ENCODE measurements at regions not wholly inside any gene's neighbourhood (a gene's known extent, or its start where the extent isn't known, plus 50 kb on each side); places are given as distances from the start of the nearest gene placed in this dataset.

DNA sequence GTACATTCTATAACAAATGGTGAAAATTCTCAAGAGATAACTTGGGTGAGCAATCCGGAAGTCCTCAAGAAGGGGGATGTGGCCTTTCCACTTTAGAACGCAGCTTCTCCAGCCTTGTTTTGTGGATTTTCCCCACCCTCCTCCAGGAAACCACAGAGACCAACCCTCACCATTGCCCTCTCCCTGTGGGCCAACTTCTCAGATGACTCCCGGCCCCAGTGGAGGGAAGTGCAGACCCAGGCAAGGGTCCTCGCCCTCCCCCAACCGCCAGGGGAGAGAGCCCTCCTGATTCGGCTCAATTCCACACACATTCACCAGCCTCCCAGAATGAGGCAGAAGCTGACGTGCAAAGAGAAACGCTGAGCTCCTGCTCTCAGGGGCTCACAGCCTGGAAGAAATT is 277.2 kb downstream of the EIPR1 start:
- no peak for DNase-seq

DNA sequence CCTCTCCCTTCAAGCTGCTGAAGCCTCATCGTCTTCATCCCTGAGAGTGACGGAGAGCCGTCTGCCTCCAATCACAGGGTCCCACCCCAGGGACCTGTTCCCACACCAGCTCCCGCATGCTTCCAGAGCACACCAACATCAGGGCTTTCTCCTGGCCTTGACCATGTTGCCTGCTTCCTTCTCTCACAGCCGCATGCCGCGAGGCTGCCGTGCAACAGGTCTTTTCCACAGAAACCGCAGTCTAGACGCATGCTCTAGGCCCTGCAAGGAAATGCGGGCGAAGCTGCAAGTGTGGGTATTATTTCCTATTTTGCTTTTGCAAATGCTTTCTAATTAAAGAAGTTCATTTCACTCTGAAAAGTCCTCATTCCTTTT is 277.8 kb downstream of the EIPR1 start:
- DNase-seq: no peak

DNA sequence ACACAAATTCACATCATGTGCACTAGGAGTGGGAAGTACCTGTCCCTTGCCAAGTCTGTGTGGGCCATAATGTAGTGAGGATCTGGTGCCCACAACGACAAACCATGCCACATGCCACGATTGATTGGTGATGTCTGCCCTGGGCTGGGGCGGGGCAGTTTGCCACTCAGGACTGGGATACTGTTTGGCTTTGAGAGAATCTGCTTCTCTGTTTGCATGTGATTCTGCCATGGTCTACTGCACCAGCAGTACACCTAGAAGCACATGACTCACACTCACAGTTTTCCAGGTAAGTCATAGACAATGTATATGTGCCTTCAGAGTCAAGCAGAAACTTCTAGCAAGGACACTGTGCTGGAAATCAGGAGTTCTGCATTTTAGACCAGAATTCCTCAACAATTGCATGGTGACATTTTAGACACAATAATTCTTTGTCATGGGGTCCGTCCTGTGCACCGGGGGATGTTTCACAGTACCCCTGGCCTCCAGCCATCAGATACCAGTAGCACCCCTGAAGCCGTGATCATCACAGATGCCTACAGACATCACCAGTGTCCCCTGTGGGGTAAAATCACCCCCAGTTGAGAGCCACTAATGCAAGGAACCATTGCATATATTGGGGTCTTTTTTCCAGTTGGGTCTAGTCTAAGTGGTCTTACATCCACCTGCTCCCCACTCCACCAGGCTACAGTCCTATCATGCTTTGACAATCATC is 278.3 kb downstream of the EIPR1 start:
- no peak for DNase-seq

DNA sequence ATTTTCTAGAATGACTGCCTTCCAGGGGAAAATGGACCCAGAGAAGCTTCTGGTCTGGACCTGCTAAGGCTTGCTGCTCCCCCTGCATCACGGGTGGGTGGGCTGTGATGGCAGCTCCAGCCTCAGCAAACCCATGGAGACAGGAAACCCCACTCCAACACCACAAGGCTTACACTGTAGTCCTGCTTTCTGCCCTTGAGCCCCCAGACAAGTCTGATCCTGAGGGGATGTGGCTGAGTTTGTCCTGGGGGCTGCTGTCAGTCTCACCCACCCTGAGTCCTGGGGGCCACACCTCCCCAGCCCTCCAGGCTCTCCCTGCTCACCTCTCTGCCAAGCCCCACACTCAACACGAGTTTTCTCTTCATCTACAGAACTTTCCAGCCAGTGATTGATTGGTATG is 279.4 kb downstream of the EIPR1 start:
- DNase-seq: no peak

DNA sequence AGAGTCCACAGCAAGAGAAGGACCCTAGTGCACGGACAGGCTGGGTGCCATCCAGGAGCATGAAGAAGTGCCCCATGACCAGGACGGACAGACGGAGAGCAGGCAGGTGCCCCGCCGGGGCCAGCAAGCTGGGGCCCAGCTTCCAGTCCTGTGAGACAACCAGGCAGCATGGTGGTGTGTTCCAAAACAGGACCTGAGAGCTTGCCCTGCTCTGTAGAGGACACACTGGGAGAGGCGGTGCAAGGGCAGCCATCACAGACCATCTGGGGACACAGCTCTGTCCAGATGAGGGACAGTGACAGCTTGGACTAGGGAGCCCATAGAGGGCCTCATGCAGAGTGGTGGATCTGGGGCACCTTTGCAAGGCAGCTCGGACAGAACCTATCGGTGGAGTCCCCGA is 279.8 kb downstream of the EIPR1 start:
- DNase-seq: no peak

DNA sequence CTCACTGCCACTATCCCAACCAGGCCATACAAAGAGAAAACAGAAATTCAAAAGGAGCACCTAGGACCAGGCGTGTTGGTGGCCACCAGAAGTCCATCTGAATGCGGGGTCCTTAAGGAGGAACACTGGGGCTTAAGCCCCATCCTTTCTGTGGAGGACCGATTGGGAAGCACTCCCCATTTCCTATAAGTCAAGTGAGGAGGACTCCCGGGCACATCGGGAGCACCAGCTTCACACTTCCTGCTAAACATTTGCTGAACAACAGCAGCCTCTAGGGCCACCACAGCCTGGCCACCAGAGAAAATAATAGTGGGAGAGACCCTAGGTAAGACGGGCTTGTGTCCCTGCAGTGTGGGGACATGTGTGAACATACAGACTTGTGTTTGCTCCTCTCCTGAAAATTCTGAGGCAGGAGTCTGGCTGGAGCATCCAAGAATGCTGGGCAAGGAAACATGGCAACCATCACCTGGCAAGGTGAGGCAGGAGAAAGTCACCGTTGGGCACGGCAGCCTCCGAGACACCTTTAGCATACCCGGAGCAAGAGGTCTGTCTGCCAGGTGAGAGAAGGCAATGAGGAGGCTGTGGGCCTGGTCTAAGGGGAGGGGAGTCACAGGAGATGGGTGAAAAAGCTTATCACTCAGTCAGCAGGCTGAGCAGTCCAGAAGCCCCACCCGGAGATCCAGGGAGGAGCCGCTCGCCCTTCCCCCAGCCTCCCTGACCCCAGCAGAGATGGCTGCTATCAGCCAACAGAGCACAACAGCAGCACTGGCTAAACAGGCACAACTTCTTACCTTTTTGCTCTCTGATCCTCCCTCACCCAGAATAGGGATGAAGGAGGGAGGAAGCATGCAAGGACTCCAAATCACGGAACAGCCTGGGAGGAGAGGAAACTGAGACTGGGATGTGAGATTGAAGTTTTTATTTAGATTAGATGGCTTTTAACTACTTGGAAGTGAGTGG is 282.3 kb downstream of the EIPR1 start:
- DNase-seq: no peak

DNA sequence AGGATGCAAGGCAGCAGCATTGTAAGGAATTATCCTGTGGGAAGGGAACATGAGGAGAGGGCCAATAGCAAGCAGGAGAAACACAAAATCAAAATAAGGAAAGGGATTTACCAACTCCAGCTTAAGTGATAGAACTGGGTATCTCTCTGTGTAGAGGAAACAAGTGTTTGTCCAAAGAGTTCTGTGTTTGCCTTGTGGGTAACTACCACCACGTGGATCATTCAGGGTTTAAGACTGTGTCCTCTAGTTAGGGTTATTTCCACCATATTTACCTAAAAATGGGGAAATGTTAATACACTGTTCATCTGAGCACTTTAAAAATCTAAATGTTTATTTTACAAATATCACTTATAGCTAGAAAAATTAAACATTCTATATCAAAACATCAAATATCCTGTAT is 283.3 kb downstream of the EIPR1 start:
- no peak for DNase-seq

DNA sequence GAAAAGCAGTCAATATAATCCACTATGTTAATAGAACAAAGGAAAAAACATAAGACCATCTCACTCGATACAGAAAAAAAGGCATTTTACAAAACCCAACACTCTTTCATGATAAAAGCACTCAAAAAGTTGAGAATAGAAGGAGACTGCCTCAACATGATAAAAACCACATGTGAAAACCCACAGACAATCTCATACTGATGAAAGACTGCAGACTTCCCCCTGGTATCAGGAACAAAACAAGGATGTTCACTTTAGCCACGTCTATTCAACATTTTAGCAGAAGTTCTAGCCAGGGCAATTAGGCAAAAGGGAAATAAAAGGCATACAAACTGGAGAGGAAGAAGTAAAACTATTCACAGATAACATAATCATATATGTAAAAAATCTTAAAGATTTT is 285.9 kb downstream of the EIPR1 start:
- no peak for DNase-seq

DNA sequence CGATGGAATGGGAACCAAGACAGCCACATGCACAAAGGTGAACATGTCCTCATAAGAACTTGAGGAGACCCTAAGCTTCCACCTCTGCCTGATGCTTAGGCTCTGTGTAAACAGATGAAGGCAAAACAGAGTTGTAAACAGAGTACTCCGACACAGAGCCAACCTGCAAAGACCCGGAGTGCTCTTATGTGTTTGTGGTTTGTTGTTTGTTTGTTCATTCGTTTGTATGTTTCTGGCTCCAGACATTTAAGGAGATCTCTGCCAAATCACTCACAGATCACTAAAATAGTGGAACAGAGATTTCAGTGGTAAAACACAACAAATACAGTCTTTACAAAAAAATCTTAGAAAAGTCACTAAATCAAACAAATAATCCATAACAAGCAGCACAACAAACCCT is 294.9 kb downstream of the EIPR1 start:
- no peak for DNase-seq

DNA sequence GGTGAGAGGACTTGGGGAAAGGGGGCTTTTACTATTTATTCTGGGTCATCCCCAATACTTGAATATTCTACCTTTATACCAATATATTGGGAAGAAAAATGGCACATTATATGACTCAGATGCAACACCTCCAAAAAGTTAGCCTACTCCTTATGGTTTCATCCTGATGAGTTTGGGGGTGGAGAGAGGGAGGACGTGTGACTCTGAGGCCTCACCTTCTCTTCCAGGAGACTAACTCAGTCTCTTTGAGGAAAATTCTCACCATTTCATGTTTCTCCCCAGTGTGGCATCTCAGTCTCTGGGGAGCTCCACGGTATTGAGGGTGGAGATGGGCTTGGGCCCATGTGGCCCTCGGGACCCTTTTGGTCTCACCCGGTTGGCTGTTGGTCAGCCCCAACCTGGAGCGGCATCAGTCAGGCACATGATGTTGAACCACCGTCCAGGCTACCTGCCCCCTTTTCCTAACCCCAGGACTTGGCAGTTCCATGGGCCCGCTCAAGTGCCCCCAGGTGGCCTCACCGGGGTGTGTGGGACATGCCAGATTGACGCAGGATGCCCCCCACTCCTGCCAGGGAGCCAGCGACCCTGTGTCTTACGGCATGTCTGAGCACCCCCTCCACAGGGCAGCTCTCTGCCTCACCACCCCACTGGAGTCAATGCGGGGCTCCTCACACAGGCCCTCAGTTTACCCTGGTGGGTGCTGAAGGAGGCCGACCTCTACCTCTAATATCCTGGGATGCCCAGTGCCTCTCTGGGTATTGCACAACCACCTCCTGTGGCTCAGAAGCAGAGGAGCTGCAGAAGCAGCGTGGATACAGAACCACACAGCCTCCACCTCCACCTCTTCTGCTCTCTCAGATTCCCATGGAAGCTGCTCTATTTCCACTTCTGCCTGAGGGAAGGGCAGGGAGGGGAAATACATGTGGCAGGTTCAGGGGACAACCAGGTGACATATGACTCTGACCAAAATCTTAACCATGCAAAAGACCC is 297.4 kb downstream of the EIPR1 start:
- no peak for DNase-seq

DNA sequence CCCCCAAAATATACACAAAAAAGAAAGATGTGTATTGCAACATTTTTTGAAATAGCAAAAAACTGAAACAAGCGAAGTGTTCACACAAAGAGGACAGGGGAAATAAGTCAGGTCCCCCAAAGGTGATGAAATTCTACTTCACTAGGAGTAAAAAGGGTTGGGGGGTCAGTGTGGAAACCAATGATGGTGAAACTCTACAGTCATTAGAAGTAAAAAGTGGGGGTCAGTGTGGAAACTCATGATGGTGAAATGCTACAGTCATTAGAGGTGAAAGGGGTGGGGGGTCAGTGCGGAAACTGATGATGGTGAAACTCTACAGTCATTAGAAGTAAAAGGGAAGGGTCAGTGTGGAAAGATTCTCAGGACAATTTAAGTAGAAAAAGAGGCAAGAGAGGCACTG is 298.2 kb downstream of the EIPR1 start:
- no peak for DNase-seq

DNA sequence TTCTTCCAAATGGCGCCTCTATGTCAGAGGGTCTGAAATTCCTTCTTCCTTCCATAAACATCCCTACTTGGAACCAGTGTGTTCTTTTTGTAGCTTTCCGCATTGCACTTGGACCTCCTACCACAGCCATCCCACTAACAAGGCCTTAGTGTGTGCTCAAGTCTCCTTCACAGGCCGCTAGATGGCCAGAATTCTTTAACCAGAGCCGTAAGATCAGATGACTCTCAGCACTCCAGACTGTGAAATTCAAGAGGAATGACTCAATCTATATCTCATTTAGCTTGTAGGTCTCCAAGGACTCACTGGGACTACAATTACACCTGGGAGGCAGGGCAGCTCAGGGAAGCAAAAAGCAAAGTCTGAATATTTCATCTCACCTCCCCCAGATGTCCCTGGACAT is 298.9 kb downstream of the EIPR1 start:
- DNase-seq: no peak

DNA sequence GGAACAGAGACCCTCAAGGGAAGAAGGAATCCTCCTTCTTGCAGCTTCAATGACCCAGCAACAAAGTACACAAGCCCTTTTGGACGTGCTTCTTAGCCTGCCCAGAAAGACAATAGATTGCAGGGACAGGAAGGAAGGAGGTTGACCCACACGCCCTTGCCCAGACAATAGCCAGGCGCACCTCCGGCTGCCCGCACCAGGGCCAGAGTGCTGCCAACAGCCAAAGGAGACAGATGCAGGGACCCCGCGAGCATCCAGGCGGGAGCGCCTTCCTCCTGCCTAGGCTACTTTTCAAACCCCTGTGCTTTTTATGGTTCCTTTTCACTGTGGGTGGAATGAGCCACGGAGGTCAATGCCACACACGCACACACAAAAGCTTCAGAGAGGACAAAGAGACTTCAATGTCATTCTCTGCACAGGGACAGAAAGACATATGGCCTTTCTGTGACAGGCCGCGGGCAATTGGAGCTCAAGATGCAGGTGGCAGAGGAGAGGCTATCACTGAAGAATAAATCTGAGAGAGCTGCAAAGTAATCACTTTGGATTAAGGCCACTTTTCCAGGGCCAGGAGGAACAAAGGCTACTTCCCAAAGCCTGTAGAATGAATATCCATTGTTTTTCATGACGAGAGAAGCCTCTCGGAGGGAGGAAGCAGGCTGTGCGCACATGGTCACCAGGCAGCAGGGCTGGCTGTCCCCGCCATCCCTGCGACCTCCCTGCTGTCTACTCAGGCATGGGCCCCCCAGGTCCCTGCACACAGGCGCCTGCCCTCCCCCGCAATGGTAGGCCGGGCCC is 300.6 kb downstream of the EIPR1 start:
- DNase-seq: no peak

DNA sequence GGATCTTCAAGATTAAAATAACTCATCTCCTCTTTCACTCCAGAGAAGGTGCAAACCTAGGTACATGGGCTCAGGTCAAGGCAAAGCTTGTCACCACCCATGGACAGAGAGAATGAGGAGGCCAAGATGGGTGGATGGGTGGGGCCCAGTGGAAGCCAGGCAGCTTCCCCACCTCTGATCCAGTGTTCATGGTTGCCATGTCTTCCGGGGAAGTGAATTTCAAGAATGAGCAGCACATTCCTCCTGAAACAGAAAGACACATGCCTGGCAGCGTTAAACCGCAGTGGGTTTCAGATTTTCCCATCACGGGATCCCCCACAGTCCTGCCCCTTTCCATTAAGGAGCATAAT is 301.7 kb downstream of the EIPR1 start:
- no peak for DNase-seq

DNA sequence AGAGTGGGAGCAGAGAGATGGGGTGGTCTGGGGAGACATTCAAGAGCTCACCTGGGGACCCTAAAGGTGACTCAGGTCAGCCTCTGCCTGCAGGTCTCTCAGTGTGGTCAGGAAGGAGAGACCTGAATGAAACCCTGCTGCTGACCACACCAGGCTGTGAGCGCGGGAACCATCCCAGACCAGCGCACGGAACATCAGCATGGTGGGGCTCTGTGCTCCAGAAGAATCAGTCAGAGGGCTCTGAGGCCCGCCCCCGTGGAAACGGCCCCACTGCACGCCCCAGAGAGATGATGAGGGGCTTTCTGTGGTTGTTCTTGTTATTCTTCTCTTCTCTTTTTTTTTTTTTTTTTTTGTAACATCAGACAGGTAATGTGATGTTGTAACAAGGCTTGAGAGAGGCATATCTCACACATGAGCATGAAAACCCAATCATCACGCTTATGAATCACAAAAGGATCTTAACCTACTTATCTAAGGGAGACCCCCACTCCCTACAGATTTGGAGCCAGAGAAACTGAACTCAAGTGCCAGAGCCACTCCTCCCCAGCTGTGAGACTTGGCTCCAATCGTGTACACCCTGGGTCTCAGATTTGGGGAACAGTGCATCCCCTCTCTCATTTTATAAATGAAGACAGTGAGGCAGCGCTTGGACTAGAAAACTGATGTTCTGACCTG is 302.2 kb downstream of the EIPR1 start:
- no peak for DNase-seq

DNA sequence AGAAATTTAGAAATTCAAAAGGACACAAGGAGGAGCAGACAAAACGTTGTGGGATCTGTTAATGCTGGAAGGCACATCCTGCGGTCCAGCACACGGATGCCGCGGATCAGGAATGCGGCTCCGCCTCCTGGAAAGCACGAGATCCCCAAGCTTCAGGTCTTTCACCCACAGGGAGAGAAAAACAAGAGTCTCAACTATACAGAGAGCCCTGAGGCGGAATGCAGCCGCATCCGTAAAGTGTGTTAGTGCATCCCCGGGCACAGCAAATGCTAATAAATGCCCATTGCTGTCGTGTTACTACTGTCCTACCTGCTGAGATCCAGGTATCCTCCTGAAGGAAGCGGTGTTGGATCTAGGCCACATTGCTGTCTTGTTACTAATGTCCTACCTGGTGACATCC is 303.9 kb downstream of the EIPR1 start:
- DNase-seq: no peak

DNA sequence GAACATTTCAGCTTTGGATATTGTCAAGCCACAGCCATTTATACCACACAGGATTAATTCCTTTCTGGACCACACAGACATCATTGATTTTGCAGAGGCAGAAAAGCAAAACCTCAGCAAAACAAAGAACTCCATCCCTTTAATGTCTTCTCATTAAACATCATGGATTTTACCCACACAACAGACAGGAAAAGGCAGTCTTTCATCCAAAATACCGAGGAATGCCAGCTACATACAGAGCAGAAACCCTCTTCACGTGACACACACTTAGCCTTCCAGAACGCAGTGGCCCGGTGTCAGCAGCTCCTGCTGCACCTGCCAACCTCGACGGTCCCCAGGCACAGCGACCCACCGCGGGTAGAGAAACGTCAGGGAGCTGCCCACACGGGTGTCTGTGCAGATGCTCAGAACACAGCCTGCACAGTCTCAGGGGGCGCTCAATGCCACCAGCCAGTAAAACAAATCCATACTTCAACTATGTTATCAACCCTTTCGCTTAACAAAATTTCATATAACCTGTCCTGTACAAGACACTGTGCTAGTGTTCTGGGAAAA is 304.5 kb downstream of the EIPR1 start:
- DNase-seq: no peak

DNA sequence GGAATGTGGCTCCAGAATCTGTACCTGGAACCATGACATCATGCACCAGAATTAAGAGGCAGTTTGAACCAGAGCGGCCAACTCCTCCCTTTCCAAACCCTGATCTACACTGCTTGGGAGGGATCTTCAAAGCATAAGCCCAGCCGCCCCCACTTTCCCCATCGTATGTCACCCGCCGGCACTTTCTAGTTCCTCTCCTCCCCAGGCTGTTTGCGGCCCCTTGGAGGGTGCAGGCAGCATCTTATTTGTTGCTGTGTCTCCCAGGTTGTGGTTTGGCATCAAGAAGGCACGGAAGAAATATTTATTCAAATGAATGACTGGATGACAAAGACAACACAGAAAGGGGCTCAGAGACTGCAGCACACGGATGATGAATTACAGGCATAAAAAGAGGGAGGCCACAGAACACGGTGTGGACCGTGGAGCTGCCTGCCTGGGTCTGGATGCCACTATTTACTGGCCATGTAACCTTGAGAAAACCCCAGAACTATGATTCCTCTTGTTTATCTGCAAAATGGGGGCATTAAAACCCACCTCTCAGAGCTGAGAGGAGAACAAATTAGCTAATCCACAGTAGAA is 305.8 kb downstream of the EIPR1 start:
- no peak for DNase-seq

DNA sequence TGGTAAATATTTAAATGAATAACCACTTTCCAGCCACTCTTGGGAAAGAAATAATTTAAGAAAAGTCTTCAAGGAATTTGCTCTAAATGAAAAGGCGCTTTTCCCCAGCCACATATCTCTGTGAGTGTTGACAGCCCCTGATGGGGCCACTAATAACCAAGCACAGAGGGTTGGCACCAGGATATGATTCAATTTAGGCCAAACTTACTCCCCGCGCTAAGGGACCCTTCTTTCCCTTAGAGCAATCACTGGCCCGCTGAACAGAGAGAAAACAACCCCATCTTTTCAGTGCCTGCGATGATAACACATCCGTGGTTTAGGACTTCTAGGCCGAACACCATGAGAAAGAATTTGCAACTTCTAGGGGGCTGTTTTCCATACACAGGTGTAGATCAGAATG is 310.8 kb downstream of the EIPR1 start:
- no peak for DNase-seq

DNA sequence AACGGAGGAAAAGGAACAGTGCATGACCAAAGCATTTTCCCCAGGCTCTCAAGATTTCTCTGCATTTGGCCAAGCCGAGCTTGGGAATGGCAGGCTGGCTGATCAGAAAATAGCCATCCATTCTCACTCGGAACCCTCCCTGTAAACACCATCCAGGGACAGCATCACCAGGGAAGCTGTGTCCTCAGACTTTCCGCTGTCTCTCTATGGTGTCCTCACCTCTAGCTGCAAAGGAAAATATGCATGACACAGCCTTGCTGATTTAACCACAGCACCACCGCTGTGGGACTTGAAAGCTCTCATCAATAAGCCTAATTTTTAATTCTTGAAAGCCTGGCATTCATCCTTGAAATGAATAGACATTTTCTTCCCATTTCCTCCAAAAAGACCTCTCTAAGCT is 311.7 kb downstream of the EIPR1 start:
- DNase-seq: no peak
